Peyer's patch (tissue), 4 donors: ENCODE measurements at regions not wholly inside any gene's neighbourhood (a gene's known extent, or its start where the extent isn't known, plus 50 kb on each side); places are given as distances from the start of the nearest gene placed in this dataset.

Experiments
- POLR2A ChIP-seq, 2 donors: fragments of 450-650 bp; IDR thresholded peaks; one replicate each; pipeline ENCODE4 v1.5.1; 2017; ENCODE audit warnings: antibody characterized with exemption in 2 of 2, mild to moderate bottlenecking in 2 of 2, moderate library complexity in 2 of 2
- TF ChIP-seq, protein P1 (sequence below), 6 experiments: fragments of 450-650 bp in 4 of 6; fragments of 200-600 bp in 2 of 6; sonication (generic) in 1 of 6; IDR thresholded peaks; one replicate each; pipeline ENCODE4 v1.5.1; 2017 to 2019; ENCODE audit warnings: antibody characterized with exemption in 6 of 6, mild to moderate bottlenecking in 3 of 6, moderate library complexity in 1 of 6

DNA sequence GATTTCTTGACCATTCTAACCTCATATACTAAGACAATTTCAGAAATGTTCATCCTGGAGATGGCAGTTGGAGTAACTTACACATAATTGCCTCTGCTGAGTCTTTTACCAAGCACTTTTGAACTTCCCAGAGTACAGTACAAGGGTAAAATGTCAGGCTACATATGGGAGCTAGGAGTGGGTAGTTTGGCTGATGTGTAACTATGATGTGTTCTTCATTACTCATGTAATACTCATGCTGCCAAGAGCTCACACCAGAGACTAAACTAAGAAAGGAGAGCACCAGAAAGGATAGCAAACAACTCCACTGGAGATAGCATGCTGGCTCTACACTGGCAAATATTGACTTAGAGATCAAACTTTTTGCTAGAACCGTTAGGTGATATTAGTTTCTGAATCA, 194.0 kb downstream of the PDGFRA start:
- TF ChIP-seq, protein P1, sequence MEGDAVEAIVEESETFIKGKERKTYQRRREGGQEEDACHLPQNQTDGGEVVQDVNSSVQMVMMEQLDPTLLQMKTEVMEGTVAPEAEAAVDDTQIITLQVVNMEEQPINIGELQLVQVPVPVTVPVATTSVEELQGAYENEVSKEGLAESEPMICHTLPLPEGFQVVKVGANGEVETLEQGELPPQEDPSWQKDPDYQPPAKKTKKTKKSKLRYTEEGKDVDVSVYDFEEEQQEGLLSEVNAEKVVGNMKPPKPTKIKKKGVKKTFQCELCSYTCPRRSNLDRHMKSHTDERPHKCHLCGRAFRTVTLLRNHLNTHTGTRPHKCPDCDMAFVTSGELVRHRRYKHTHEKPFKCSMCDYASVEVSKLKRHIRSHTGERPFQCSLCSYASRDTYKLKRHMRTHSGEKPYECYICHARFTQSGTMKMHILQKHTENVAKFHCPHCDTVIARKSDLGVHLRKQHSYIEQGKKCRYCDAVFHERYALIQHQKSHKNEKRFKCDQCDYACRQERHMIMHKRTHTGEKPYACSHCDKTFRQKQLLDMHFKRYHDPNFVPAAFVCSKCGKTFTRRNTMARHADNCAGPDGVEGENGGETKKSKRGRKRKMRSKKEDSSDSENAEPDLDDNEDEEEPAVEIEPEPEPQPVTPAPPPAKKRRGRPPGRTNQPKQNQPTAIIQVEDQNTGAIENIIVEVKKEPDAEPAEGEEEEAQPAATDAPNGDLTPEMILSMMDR (IDR thresholded peaks at IDR 0.05): no peak
- no peak for TF ChIP-seq POLR2A (IDR thresholded peaks at IDR 0.05)
